T1000 (cell line): ENCODE measurements at regions not wholly inside any gene's neighbourhood (a gene's known extent, or its start where the extent isn't known, plus 50 kb on each side); places are given as distances from the start of the nearest gene placed in this dataset.

ENCODE experiments used
- DNase-seq: peaks from one replicate; lab custom pipeline; 2025; ENCODE audit warnings: mixed read lengths; lab: John Stamatoyannopoulos, UW

GRCh38 chr18:46378126-46378863 lies 274.1 kb downstream of the HAUS1 start:
- DNase-seq, result no peak

- no peak for DNase-seq
Observed at GRCh38 chr18:46378864-46379207, 274.7 kb downstream of the HAUS1 start.

GRCh38 chr18:46379323-46379950 lies 275.3 kb downstream of the HAUS1 start:
- no peak for DNase-seq

- no peak for DNase-seq
Observed at GRCh38 chr18:46385124-46385523, 271.9 kb downstream of the LOXHD1 start.

GRCh38 chr18:46386788-46387187 lies 270.2 kb downstream of the LOXHD1 start:
- DNase-seq, result no peak

- no peak for DNase-seq
Observed at GRCh38 chr18:46387441-46388131, 269.4 kb downstream of the LOXHD1 start.

- DNase-seq, result no peak
Observed at GRCh38 chr18:46388286-46388685, 268.7 kb downstream of the LOXHD1 start.

GRCh38 chr18:46392576-46392975 lies 264.4 kb downstream of the LOXHD1 start:
- DNase-seq, result no peak

- no peak for DNase-seq
Observed at GRCh38 chr18:46393230-46393629, 263.8 kb downstream of the LOXHD1 start.

GRCh38 chr18:46393961-46394360 lies 263.1 kb downstream of the LOXHD1 start:
- no peak for DNase-seq

GRCh38 chr18:46395795-46396194 lies 261.2 kb downstream of the LOXHD1 start:
- no peak for DNase-seq

GRCh38 chr18:46397174-46397573 lies 259.8 kb downstream of the LOXHD1 start:
- no peak for DNase-seq

- DNase-seq, result no peak
Observed at GRCh38 chr18:46398005-46398404, 259.0 kb downstream of the LOXHD1 start.

GRCh38 chr18:46398625-46399024 lies 258.4 kb downstream of the LOXHD1 start:
- no peak for DNase-seq

GRCh38 chr18:46399303-46399702 lies 257.7 kb downstream of the LOXHD1 start:
- DNase-seq, result no peak

- no peak for DNase-seq
Observed at GRCh38 chr18:46400449-46400848, 256.6 kb downstream of the LOXHD1 start.

GRCh38 chr18:46401486-46402070 lies 255.4 kb downstream of the LOXHD1 start:
- DNase-seq, result no peak

GRCh38 chr18:46402396-46402795 lies 254.6 kb downstream of the LOXHD1 start:
- no peak for DNase-seq

GRCh38 chr18:46402945-46403344 lies 254.1 kb downstream of the LOXHD1 start:
- no peak for DNase-seq

GRCh38 chr18:46405832-46406538 lies 251.0 kb downstream of the LOXHD1 start:
- no peak for DNase-seq

- no peak for DNase-seq
Observed at GRCh38 chr18:46406539-46406932, 250.5 kb downstream of the LOXHD1 start.

GRCh38 chr18:46407486-46408166 lies 249.4 kb downstream of the LOXHD1 start:
- no peak for DNase-seq
